VCaP (cell line): ENCODE measurements at regions not wholly inside any gene's neighbourhood (a gene's known extent, or its start where the extent isn't known, plus 50 kb on each side); places are given as distances from the start of the nearest gene placed in this dataset.

Experiments
- H3K27ac ChIP-seq: fragments of 450-650 bp; 2 replicates; pipeline ENCODE4 v1.5.1; 2017
- CTCF ChIP-seq: fragments of 450-650 bp; conservative IDR thresholded peaks from 2 replicates; pipeline ENCODE4 v1.5.1; 2017; ENCODE audit warnings: mild to moderate bottlenecking, moderate library complexity

- H3K27ac ChIP-seq: no peak overlapping the region
- no peak for TF ChIP-seq CTCF
These were observed 52.2 kb downstream of the ADRA2C start for GRCh38 chr4:3818371-3818770.

GRCh38 chr4:3819210-3819919 is 53.2 kb downstream of the ADRA2C start:
- H3K27ac ChIP-seq: no peak overlapping the region
- TF ChIP-seq CTCF: no peak

DNA sequence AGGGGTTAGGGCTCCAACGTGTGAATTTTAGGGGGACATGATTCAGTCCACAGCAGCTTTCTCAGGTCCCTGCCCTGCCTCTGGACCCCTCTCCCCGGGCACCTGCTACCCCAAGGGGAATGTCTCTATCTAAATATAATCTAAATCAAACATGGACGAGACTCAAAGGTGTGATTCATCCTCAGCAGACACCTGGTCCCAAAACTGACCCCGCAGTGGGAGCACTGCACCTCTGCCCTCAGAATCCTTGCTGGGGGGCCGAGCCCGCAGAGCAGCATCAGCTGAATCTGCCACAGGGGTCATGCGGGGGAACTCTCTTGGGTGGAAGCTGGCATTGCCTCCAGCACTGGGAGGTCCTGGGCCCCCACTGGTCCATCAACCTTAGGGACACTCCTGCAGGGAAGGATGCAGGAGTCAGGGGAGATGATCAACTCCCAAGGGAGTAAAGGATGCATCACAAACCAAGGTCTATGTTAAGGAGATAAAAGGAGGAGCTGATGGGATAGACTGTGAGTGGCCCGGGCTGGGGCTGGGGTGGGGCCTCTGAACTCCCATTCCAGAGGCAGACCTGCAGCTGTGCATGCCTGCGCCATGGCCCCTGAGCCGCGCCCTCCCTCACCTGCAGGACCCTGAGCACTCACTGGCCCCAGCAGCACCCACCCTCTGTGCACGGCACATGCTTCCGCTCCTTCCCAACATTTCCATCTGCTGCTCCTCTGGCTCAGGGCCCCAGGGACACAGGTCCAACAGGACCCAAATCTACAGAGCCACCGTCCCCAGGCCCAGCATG is 54.0 kb downstream of the ADRA2C start:
- no peak overlapping the region for H3K27ac ChIP-seq
- TF ChIP-seq CTCF: no peak

DNA sequence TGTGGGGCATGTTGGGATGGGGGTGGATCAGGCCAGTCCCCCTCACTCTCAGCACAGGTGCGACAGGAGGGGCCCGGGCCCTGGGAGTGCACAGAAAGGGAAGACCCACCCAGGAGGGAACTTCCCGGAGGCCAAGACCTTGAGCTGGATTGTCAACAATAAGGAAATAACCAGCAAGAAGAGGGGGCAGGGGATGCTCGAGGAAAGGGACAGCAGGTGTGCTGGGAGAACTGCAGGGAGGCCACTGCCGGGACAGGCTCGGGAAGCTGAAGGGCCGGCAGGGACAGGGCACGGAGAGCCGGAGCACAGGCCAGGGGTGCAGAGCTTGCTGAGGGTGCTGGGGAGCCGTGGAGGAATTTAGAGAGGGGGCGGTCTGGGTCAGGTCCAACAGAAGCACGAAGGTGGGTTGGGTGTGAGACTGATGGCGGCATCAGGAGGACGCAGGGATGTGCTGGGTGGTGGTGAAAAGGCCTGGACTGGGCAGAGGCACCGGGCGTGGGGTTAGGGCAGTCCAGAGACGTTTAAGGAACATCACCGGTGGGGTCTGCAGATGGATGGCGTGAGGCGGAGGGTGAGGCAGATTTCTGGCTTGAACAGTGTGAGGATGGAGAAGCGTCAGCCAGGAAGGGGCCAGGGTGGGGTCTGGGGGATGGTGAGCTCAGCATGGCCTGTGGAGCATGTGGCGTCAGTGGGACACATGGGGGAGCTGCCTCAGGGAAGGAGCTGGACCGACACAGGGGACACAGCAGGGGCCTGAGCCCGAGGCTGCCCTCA is 54.8 kb downstream of the ADRA2C start:
- H3K27ac ChIP-seq: no peak overlapping the region
- no peak for TF ChIP-seq CTCF

DNA sequence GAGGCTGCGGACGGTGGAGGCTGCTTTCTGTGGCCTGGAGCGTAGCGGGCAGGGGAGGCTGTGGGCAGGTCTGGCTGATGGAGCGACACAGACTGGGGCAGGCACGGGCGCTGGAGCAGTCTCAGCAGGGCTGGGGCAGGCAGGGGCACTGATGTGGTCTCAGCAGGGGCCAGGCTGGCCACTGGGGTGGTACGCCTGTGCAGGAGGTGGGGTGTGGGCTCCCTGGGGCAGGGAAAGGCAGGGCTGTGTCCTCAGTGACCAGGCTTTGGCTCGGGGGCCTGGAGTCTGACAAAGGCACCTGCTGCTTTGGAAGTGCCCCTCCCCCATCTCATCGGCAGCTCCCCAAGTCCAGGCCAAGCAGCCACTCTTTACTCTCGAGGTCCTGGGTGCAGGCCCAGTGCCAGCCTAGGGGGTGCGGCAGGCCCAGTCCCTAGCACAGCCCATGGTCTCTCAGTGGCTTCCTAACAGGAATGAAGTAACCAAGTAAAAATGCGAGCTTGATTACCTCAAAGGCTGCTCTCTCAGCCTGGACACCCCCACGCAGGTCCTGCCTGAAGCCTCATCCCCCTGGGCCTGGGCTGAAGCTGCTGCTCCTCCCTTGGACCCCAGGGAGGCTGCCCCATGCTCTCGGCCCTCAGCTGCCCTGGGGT is 55.5 kb downstream of the ADRA2C start:
- H3K27ac ChIP-seq: no peak overlapping the region
- TF ChIP-seq CTCF: no peak

DNA sequence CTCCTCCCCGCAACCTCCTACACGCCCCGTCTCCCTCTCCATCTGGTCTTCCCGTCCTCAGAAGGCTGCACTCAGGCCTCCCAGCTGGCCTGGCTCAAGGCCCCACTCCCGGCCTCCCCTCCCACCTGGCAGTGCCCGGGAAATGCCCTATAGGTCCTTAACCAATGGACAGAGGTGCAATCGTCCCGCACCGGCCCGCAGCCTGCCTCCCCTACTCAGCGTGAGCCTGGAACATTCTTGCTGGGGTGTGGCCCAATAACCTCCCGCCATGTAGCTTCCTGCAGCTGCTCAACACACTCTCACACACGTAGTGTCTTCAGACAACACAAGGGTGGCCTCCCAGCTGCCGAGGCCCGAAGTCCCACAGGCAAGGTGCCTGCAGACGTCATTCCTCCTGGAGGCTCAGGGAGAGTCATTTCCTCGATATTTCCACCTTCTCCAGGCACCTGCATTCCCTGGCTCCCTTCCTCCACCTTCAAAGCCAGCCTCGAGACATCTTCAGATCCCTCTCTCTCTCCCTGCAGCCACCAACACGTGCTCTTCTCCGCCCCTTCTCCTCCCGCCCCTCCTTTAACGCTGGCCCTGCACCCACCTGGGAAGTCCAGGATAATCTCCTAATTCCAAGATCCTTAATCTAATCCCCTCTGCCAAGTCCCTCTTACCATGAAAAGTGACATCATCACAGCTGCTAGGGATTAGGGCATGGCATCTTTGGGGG is 56.2 kb downstream of the ADRA2C start:
- no peak for TF ChIP-seq CTCF

More for the DNA sequence above, 56.2 kb downstream of the ADRA2C start:
- no peak overlapping the region for H3K27ac ChIP-seq
